Kidney epithelial cell (primary cell): ENCODE measurements at regions not wholly inside any gene's neighbourhood (a gene's known extent, or its start where the extent isn't known, plus 50 kb on each side); places are given as distances from the start of the nearest gene placed in this dataset.

Experiments
- DNase-seq: peaks from one replicate; pipeline ENCODE4 v3.0.0-alpha.2; 2010; ENCODE audit warnings: low read depth
- H3K27me3 ChIP-seq: 2 replicates; pipeline ENCODE4 v1.6.0; 2011; ENCODE audit warnings: low read length; ENCODE audit not compliant: control insufficient read depth, insufficient read depth
- H3K36me3 ChIP-seq: 2 replicates; pipeline ENCODE4 v1.5.1; 2011; ENCODE audit warnings: low read length; ENCODE audit not compliant: control insufficient read depth, insufficient read depth
- H3K4me3 ChIP-seq: 2 replicates; pipeline ENCODE4 v1.5.1; 2011; ENCODE audit warnings: low read depth, mild to moderate bottlenecking, control low read depth, low read length
- TF ChIP-seq, protein P1 (sequence below): IDR thresholded peaks from 2 replicates; pipeline ENCODE4 v1.5.1; 2011; ENCODE audit warnings: mild to moderate bottlenecking, moderate library complexity, low read length, control low read depth, inconsistent platforms; ENCODE audit not compliant: insufficient read depth, poor library complexity, severe bottlenecking

DNA sequence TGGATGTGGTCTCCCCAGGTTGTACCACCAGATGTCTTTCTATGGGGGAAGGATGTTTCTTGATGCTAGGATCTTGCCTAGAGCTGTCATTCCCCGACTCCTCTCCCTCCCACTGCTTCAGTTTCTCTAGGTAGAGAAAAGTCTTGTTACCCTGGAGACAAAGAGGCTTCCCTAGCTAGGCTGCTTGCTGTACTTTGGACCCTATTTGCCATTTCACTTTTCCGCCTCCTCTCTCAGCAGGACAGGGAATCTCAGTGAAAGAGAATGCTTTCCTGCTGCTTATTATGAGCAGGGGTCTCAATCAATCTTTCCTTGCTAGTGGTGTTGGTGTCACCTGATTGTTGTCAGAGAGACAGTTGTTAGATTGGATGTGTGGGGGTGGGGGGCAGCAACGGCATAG lies 818.8 kb upstream of the GYPC start:
- Histone ChIP-seq H3K27me3 (no peaks in the 10 kb centered on the region), H3K36me3 (no peaks in the 10 kb centered on the region), H3K4me3 (no peak overlapping the region)
- DNase-seq: no peak
- TF ChIP-seq, protein P1, sequence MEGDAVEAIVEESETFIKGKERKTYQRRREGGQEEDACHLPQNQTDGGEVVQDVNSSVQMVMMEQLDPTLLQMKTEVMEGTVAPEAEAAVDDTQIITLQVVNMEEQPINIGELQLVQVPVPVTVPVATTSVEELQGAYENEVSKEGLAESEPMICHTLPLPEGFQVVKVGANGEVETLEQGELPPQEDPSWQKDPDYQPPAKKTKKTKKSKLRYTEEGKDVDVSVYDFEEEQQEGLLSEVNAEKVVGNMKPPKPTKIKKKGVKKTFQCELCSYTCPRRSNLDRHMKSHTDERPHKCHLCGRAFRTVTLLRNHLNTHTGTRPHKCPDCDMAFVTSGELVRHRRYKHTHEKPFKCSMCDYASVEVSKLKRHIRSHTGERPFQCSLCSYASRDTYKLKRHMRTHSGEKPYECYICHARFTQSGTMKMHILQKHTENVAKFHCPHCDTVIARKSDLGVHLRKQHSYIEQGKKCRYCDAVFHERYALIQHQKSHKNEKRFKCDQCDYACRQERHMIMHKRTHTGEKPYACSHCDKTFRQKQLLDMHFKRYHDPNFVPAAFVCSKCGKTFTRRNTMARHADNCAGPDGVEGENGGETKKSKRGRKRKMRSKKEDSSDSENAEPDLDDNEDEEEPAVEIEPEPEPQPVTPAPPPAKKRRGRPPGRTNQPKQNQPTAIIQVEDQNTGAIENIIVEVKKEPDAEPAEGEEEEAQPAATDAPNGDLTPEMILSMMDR: no peak

DNA sequence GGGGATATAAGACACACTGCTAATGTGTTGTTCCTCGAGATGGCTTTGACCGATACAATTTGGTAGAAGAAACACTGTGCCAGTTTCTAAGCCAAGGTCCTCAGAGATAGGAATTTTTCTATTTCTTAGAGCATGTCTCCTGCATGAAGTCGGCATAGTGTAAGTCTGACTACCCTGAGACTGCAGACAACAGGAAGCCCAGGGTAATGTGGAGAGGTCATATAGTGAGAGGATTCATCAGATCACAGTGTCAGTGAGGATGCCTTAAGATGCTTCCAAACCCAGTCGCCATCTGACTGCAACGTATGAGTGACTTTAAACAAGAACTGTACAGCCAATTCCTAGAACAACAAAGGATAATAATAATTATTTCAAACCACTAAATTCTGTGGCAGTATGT lies 818.3 kb upstream of the GYPC start:
- Histone ChIP-seq H3K27me3 (no peaks in the 10 kb centered on the region), H3K36me3 (no peaks in the 10 kb centered on the region), H3K4me3 (no peak overlapping the region)
- no peak for DNase-seq
- TF ChIP-seq, protein P1: no peak

DNA sequence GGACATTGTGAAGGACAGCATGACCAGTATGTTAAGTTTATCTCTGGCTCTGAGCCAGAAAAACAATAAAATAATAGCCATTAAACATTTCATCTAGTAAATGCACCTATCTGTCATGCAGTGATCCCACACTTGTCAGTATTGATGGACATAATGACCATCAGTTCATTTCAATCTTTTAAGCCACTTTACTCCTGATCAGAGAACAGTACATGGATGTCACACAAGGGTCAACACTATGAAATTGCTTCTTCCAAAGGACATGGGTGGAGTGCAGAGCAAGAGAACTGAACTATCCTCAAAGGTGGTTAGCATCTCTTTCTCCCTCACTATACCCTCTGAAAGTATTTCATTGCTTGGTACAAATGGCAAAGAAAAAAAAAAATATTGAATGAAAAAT lies 816.0 kb upstream of the GYPC start:
- no peaks in the 10 kb centered on the region for H3K36me3 ChIP-seq
- TF ChIP-seq, protein P1: no peak
- no peaks in the 10 kb centered on the region for H3K27me3 ChIP-seq
- no peak for DNase-seq
- no peak overlapping the region for H3K4me3 ChIP-seq

DNA sequence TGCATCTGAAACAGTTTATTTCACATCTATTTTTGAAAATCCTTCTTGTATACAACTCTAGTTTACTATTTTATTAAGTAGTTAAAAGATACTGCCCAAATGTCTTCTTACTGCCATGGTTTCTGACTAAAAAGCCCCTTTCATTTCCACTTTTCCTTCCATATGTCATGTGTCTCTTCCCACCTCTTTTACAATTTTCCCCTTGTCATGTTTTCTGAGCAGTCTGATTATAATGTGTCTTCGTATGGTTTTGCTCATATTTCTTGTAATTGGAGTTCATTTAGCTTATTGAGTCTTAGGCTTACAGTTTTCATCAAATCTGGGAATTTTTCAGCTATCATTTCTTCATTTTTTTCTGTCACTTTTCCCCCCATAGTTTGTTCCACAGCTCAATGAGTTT lies 813.9 kb upstream of the GYPC start:
- Histone ChIP-seq H3K4me3 (no peak overlapping the region), H3K27me3 (no peaks in the 10 kb centered on the region), H3K36me3 (no peaks in the 10 kb centered on the region)
- no peak for DNase-seq
- TF ChIP-seq, protein P1: no peak

DNA sequence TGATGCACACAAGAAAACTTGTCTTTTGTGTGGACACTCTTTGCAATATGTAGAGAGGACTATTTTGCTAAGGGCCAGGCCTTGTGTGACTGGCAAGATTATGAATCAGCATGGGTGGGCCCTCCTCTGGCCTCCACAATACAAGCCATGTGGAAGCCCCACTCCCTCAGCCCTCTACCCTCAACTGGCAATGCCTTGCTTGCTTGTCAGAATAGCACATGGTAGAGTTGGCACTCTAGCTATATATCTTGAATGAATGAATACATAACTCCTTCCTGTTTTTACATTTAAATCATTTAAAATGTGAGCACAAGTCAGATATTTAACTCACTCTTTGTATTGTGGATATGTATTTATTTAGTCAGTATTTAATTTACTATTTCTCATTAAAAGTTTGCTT lies 805.4 kb upstream of the GYPC start:
- no peaks in the 10 kb centered on the region for H3K36me3 ChIP-seq
- no peak for DNase-seq
- no peak overlapping the region for H3K4me3 ChIP-seq
- no peaks in the 10 kb centered on the region for H3K27me3 ChIP-seq
- TF ChIP-seq, protein P1: no peak

DNA sequence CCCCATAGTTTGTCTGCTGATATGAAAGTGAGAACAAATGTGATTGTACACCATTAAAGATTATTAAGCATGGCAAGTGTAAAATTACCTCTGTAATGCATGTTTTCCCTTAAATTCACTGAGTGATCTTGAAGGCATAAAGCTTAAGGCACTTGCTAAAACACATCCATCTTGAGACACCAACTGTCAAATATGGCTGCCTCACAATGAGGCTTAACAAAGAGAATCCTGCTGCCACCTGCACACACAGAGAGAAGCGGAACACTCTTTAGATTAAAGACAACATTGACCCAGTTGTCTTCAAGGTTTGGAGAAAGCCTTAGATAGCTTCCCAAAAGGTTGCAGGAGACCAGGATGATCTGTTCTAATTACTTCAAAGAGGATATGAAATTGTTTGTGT lies 803.6 kb upstream of the GYPC start:
- H3K27me3 ChIP-seq: no peaks in the 10 kb centered on the region
- no peaks in the 10 kb centered on the region for H3K36me3 ChIP-seq
- H3K4me3 ChIP-seq: no peak overlapping the region
- no peak for DNase-seq
- TF ChIP-seq, protein P1: no peak
